Kidney (tissue), 13 donors: ENCODE measurements at regions not wholly inside any gene's neighbourhood (a gene's known extent, or its start where the extent isn't known, plus 50 kb on each side); places are given as distances from the start of the nearest gene placed in this dataset.

Source experiments
- DNase-seq, 5 donors: peaks; one replicate each; pipeline ENCODE4 v3.0.0-alpha.2; 2013 to 2020
- FAIRE-seq: peaks from 2 replicates; lab custom pipeline; 2012; peaks lifted over from hg19 to GRCh38; lab: Jason Lieb, UNC
- H3K27ac ChIP-seq, 2 donors: one replicate each; pipeline ENCODE4 v1.7.0; 2013; ENCODE audit warnings: low read depth in 2 of 2, low read length in 2 of 2, inconsistent platforms in 1 of 2
- H3K27me3 ChIP-seq: one replicate; pipeline ENCODE4 v1.7.1; 2013; ENCODE audit warnings: low read length, inconsistent platforms; ENCODE audit not compliant: control insufficient read depth, insufficient read depth
- H3K36me3 ChIP-seq, 3 donors: one replicate each; pipeline versions ENCODE4 v1.7.0 to v1.7.1; 2013; ENCODE audit warnings: low read length in 3 of 3, control low read depth in 1 of 3, inconsistent platforms in 1 of 3; ENCODE audit not compliant: insufficient read depth in 3 of 3, control insufficient read depth in 2 of 3
- H3K4me1 ChIP-seq, 3 donors: one replicate each; pipeline versions ENCODE4 v1.7.0 to v1.7.1; 2013; ENCODE audit warnings: low read length in 3 of 3, inconsistent platforms in 1 of 3, low read depth in 1 of 3; ENCODE audit not compliant: control insufficient read depth in 2 of 3, insufficient read depth in 2 of 3
- H3K4me3 ChIP-seq, 3 donors: one replicate each; pipeline versions ENCODE4 v1.7.0 to v1.8.1; 2013; ENCODE audit warnings: low read length in 3 of 3, control low read depth in 1 of 3, inconsistent platforms in 1 of 3
- H3K9ac ChIP-seq, 3 donors: one replicate each; pipeline versions ENCODE4 v1.7.0 to v1.7.1; 2013; ENCODE audit warnings: low read length in 3 of 3, control low read depth in 1 of 3, inconsistent platforms in 1 of 3
- H3K9me3 ChIP-seq, 3 donors: one replicate each; pipeline versions ENCODE4 v1.7.0 to v1.7.1; 2013; ENCODE audit warnings: low read length in 3 of 3, control low read depth in 1 of 3, inconsistent platforms in 1 of 3; ENCODE audit not compliant: control insufficient read depth in 2 of 3, insufficient read depth in 1 of 3
- intact Hi-C: fragments of 100-400 bp; cut with DNase I; formaldehyde crosslinking; loops from one replicate; pipeline ENCODE4 v1.11.1; 2022
- TF ChIP-seq, protein P1 (sequence below): IDR thresholded peaks from 3 replicates; pipeline ENCODE4 v1.5.1; 2012; ENCODE audit warnings: mild to moderate bottlenecking, moderate library complexity, borderline replicate concordance; ENCODE audit not compliant: insufficient read depth; ENCODE audit errors: extremely low read depth
- donor health status: control.
- donor health status: control.
- donor health status: control.
- donor health status: control.
- donor health status: control.
- donor health status: DM: yes; HTN: yes; CAD: no.
- donor health status: Normal renal cell carcinoma (clear cell type).

- no peaks in the 10 kb centered on the region for H3K27me3 ChIP-seq
- TF ChIP-seq, protein P1, sequence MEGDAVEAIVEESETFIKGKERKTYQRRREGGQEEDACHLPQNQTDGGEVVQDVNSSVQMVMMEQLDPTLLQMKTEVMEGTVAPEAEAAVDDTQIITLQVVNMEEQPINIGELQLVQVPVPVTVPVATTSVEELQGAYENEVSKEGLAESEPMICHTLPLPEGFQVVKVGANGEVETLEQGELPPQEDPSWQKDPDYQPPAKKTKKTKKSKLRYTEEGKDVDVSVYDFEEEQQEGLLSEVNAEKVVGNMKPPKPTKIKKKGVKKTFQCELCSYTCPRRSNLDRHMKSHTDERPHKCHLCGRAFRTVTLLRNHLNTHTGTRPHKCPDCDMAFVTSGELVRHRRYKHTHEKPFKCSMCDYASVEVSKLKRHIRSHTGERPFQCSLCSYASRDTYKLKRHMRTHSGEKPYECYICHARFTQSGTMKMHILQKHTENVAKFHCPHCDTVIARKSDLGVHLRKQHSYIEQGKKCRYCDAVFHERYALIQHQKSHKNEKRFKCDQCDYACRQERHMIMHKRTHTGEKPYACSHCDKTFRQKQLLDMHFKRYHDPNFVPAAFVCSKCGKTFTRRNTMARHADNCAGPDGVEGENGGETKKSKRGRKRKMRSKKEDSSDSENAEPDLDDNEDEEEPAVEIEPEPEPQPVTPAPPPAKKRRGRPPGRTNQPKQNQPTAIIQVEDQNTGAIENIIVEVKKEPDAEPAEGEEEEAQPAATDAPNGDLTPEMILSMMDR: no peak
- intact Hi-C loops: no loop called here
- H3K36me3 ChIP-seq: no peaks in the 10 kb centered on the region
- H3K4me1 ChIP-seq: no peaks in the 10 kb centered on the region
- no peak overlapping the region for H3K27ac ChIP-seq
- FAIRE-seq (no peak), DNase-seq (no peak)
- H3K4me3 ChIP-seq: no peak overlapping the region
- no peak overlapping the region for H3K9ac ChIP-seq
- no peaks in the 10 kb centered on the region for H3K9me3 ChIP-seq
These were observed 569.9 kb downstream of the HS3ST4 start for GRCh38 chr16:26261621-26262020.

DNA sequence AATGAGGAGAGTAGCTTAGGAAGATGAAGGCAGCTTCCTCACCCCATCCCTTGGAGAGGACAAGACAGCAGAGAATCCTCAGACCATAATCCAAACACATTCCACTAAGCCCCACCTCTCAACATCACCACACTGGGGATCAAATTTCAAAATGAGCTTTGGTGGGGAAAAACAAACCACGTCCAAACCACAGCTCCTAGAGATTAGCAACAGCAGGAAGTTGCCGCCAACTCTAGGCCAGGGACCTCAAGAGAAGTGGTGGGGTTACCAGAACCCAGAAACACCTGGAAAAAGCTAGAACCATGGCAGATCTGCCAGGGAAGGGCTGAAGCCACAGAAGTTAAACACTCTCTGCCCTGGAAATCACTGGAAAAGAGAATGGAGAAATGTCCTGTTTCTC is 571.6 kb downstream of the HS3ST4 start:
- Histone ChIP-seq H3K27ac (no peak overlapping the region), H3K9me3 (no peaks in the 10 kb centered on the region), H3K4me1 (no peaks in the 10 kb centered on the region), H3K27me3 (no peaks in the 10 kb centered on the region), H3K9ac (no peak overlapping the region), H3K4me3 (no peak overlapping the region), H3K36me3 (no peaks in the 10 kb centered on the region)
- DNase-seq (no peak), FAIRE-seq (no peak)
- intact Hi-C loops: no loop called here
- TF ChIP-seq, protein P1: no peak

- Histone ChIP-seq H3K4me1 (no peaks in the 10 kb centered on the region), H3K9ac (no peak overlapping the region), H3K9me3 (no peaks in the 10 kb centered on the region), H3K36me3 (no peaks in the 10 kb centered on the region), H3K27ac (no peak overlapping the region), H3K27me3 (no peaks in the 10 kb centered on the region), H3K4me3 (no peak overlapping the region)
- FAIRE-seq: no peak
- TF ChIP-seq, protein P1: no peak
- intact Hi-C loops: no loop called here
- DNase-seq: no peak
These were observed 575.9 kb downstream of the HS3ST4 start for GRCh38 chr16:26267641-26268040.

GRCh38 chr16:26269673-26270072 is 577.9 kb downstream of the HS3ST4 start:
- H3K4me1 ChIP-seq: no peaks in the 10 kb centered on the region
- intact Hi-C loops: no loop called here
- no peaks in the 10 kb centered on the region for H3K27me3 ChIP-seq
- no peaks in the 10 kb centered on the region for H3K9me3 ChIP-seq
- no peak overlapping the region for H3K4me3 ChIP-seq
- TF ChIP-seq, protein P1: no peak
- H3K9ac ChIP-seq: no peak overlapping the region
- DNase-seq (no peak), FAIRE-seq (no peak)
- no peaks in the 10 kb centered on the region for H3K36me3 ChIP-seq
- no peak overlapping the region for H3K27ac ChIP-seq
